ENCODE measurements at regions not wholly inside any gene's neighbourhood (a gene's known extent, or its start where the extent isn't known, plus 50 kb on each side); places are given as distances from the start of the nearest gene placed in this dataset.

DNA sequence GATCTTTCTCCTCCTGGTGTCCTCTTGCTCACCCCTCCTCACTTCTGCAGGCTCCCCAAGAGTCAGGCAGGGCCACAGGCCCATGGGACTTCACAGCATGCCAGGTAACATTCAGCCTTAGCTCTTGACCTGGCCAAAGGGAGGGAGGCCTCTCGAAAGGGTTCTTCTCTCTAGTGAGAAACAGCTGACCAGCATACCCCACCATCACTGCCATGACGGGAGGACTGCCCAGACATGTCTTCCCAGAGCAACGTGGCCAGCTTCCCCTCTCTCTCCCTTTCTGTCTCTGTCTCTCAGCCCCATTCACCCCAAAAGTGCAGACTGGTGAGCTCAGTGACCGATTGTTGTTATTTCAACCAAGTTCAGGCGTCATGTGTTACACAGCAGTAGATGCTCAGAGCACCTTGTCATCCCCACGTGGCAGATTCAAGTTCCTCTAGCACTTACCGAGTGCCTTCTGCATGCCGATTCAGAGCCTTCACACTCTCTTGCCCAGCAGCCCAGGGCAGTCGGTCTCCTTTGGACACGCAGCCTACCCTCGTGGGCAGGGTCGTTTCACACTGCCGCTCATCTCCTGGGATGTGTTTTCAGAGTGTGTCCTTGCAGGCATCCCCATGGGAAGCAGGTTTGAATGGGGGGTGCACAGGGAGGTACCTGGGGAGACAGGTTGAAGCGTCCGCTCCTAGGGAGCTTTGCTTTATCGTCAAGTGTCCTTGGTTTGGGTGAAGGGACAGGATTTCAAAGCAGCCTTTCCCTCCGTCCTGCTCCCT, 259.9 kb downstream of the NDUFA10 start:
- no peak for DNase-seq
- Histone ChIP-seq H3K4me1 (no peaks in the 10 kb centered on the region), H3K36me3 (no peaks in the 10 kb centered on the region), H3K27me3 (no peaks in the 10 kb centered on the region), H3K9me3 (no peaks in the 10 kb centered on the region), H3K4me3 (no peak overlapping the region), H3K27ac (no peak overlapping the region)
- intact Hi-C loops (cut with DNase I; ENCODE audit: low total_unique reads) = no loop called here
- in situ Hi-C loops (cut with MboI; ENCODE audit: low pct_ligation_motif_present in 1 of 4, low pct_unique_long_range_greater_than_20kb in 1 of 4, low sequenced_read_pairs in 3 of 4) = no loop called here
- WGBS, 2 donors (ENCODE audit: low coverage in 1 of 2) = 77 to 80% methylated on average over 10 to 17 of the region's 17 CpGs
- no peak for TF ChIP-seq POLR2AphosphoS5 (IDR thresholded peaks at IDR 0.05)
- no peak for TF ChIP-seq POLR2A (IDR thresholded peaks at IDR 0.05)
- no peak for TF ChIP-seq EP300 (IDR thresholded peaks at IDR 0.05; ENCODE audit: low read depth)
- TF ChIP-seq, protein P1, sequence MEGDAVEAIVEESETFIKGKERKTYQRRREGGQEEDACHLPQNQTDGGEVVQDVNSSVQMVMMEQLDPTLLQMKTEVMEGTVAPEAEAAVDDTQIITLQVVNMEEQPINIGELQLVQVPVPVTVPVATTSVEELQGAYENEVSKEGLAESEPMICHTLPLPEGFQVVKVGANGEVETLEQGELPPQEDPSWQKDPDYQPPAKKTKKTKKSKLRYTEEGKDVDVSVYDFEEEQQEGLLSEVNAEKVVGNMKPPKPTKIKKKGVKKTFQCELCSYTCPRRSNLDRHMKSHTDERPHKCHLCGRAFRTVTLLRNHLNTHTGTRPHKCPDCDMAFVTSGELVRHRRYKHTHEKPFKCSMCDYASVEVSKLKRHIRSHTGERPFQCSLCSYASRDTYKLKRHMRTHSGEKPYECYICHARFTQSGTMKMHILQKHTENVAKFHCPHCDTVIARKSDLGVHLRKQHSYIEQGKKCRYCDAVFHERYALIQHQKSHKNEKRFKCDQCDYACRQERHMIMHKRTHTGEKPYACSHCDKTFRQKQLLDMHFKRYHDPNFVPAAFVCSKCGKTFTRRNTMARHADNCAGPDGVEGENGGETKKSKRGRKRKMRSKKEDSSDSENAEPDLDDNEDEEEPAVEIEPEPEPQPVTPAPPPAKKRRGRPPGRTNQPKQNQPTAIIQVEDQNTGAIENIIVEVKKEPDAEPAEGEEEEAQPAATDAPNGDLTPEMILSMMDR (IDR thresholded peaks at IDR 0.05) = no peak

DNA sequence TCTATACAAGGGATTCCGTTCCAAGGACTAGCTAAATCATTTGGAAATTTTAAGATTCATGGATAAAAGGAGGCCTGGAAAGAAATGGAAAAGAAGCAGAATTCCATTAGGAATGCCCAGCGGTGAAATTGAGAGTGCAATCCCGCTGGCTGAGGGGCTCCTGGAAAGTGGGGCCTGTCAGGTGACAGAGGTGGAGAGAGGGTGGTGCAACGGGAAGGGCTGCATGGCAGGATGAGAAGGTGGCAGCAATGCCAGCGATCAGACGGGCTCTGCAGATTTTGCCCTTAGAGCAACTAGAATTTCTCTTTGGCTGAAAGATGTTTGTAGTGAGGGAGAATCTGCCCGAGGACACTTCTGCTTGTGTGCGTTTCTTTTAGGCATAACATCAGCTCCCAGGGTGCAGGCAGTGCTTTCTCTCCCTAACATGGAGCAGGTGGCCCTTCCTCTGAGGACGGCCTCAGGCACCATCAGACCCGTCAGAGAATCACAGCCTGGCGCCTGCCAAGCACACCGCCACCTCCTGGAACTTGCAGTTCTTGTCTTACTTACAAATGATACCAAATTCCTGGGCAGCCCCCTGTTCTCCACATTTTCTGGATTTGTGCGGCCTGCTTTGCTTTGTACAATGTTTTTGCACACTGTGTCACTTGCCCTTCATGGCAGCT, 261.6 kb downstream of the NDUFA10 start:
- no peak overlapping the region for H3K27ac ChIP-seq
- no peak for DNase-seq
- TF ChIP-seq, protein P1 (IDR thresholded peaks at IDR 0.05) = no peak
- TF ChIP-seq EP300 (IDR thresholded peaks at IDR 0.05; ENCODE audit: low read depth) (no peak), POLR2AphosphoS5 (IDR thresholded peaks at IDR 0.05) (no peak), POLR2A (IDR thresholded peaks at IDR 0.05) (no peak)
- WGBS, 2 donors (ENCODE audit: low coverage in 1 of 2) = 75 to 83% methylated on average over 7 to 13 of the region's 13 CpGs
- no peaks in the 10 kb centered on the region for H3K9me3 ChIP-seq
- H3K4me1 ChIP-seq = no peaks in the 10 kb centered on the region
- H3K36me3 ChIP-seq = no peaks in the 10 kb centered on the region
- H3K27me3 ChIP-seq = no peaks in the 10 kb centered on the region
- intact Hi-C loops (cut with DNase I; ENCODE audit: low total_unique reads) = no loop called here
- no peak overlapping the region for H3K4me3 ChIP-seq
- in situ Hi-C loops (cut with MboI; ENCODE audit: low pct_ligation_motif_present in 1 of 4, low pct_unique_long_range_greater_than_20kb in 1 of 4, low sequenced_read_pairs in 3 of 4) = no loop called here

DNA sequence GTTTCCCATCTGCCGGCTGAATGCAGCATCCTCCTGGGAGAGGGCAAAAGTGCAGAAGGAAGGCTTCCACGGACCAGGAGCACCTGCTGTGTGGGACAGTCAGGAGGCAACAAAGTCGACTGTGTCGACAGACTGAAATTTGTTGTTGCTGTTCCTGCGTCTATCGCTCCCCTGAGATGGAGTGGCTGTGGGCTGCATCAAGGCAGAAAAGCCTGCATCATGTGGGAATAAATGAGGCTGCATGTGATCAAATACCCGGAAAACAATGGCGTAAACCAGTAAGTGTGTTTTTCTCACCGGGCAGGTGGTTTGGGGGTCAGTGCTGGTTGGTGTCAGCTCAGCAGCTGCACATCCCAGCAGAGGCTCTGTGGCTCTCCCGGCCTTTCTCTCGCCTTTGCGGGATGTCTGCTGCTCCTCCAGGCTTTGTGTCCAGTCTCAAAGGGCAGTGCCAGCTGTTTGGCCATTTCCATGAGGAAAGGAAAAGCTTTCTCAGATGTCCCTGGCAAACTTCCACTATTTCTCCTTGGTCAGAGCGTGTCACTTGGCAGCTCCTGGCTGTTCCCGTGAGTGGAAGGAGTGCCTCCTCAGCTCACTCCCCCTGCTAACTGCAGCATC, 262.4 kb downstream of the NDUFA10 start:
- WGBS, 2 donors (ENCODE audit: low coverage in 1 of 2) = 82 to 100% methylated on average over 2 to 14 of the region's 14 CpGs

DNA sequence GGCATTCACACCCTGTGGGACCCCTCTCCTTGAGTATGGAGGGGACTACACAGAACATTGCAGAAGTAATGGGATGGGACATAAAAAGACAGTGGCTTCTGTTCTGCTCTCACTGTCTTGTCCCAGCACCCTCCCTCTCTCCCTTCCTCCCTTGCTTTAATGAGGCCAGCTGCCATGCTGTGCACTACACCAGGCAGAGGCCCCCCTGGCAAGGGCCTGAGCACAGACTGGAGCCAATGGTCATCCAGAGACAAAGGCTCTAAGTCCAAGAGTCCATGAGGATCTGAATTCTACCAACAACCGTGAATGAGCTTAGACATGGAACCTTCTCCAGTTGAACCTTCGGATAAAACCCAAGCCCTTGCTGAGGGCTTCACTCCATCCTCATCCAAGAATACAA, 263.0 kb downstream of the NDUFA10 start:
- H3K36me3 ChIP-seq = no peaks in the 10 kb centered on the region
- no peak for DNase-seq
- H3K27me3 ChIP-seq = no peaks in the 10 kb centered on the region
- H3K27ac ChIP-seq = no peak overlapping the region
- intact Hi-C loops (cut with DNase I; ENCODE audit: low total_unique reads) = no loop called here
- H3K4me3 ChIP-seq = no peak overlapping the region
- no peak for TF ChIP-seq POLR2AphosphoS5 (IDR thresholded peaks at IDR 0.05)
- TF ChIP-seq, protein P1 (IDR thresholded peaks at IDR 0.05) = no peak
- no peak for TF ChIP-seq POLR2A (IDR thresholded peaks at IDR 0.05)
- TF ChIP-seq EP300 (IDR thresholded peaks at IDR 0.05; ENCODE audit: low read depth) = no peak
- H3K4me1 ChIP-seq = no peaks in the 10 kb centered on the region
- WGBS, 2 donors (ENCODE audit: low coverage in 1 of 2) = 100% methylated on average over 2 of the region's 2 CpGs; no CpG with 5 or more reads in 1 of the 2 donors
- no peaks in the 10 kb centered on the region for H3K9me3 ChIP-seq
- in situ Hi-C loops (cut with MboI; ENCODE audit: low pct_ligation_motif_present in 1 of 4, low pct_unique_long_range_greater_than_20kb in 1 of 4, low sequenced_read_pairs in 3 of 4) = no loop called here

More for the DNA sequence above, 262.4 kb downstream of the NDUFA10 start:
- Histone ChIP-seq H3K36me3 (no peaks in the 10 kb centered on the region), H3K4me3 (no peak overlapping the region), H3K27ac (no peak overlapping the region), H3K9me3 (no peaks in the 10 kb centered on the region), H3K4me1 (no peaks in the 10 kb centered on the region), H3K27me3 (no peaks in the 10 kb centered on the region)
- intact Hi-C loops (cut with DNase I; ENCODE audit: low total_unique reads) (no loop called here), in situ Hi-C loops (cut with MboI; ENCODE audit: low pct_ligation_motif_present in 1 of 4, low pct_unique_long_range_greater_than_20kb in 1 of 4, low sequenced_read_pairs in 3 of 4) (no loop called here)
- TF ChIP-seq EP300 (IDR thresholded peaks at IDR 0.05; ENCODE audit: low read depth) = no peak
- TF ChIP-seq POLR2A (IDR thresholded peaks at IDR 0.05) = no peak
- DNase-seq = no peak
